ENCODE measurements at regions not wholly inside any gene's neighbourhood (a gene's known extent, or its start where the extent isn't known, plus 50 kb on each side); places are given as distances from the start of the nearest gene placed in this dataset.

- TF ChIP-seq CTCF (IDR thresholded peaks at IDR 0.05; ENCODE audit: low read length) (no peak), EZH2 (IDR thresholded peaks at IDR 0.05; ENCODE audit: borderline replicate concordance, low read length) (no peak)
These were observed 245.4 kb upstream of the TMEM132C start for GRCh38 chr12:128021561-128021960.
